H9 (cell line): ENCODE measurements at regions not wholly inside any gene's neighbourhood (a gene's known extent, or its start where the extent isn't known, plus 50 kb on each side); places are given as distances from the start of the nearest gene placed in this dataset.

Source experiments
- DNase-seq: peaks from one replicate; pipeline ENCODE4 v3.0.0-alpha.2; 2017
- H2AFZ ChIP-seq: one replicate; pipeline ENCODE4 v1.6.1; 2013; ENCODE audit warnings: mild to moderate bottlenecking, low read length, control low read depth, moderate library complexity
- H2AK5ac ChIP-seq: 2 replicates; pipeline ENCODE4 v1.6.1; 2013; ENCODE audit warnings: low read length, control low read depth, mixed read lengths; ENCODE audit not compliant: insufficient read length
- H2BK120ac ChIP-seq: one replicate; pipeline ENCODE4 v1.6.1; 2013; ENCODE audit warnings: low read depth, mild to moderate bottlenecking, low read length, control low read depth, inconsistent platforms; ENCODE audit not compliant: poor library complexity, severe bottlenecking
- H2BK12ac ChIP-seq: 2 replicates; pipeline ENCODE4 v1.6.1; 2013; ENCODE audit warnings: low read length, control low read depth, mixed read lengths, low read depth; ENCODE audit not compliant: insufficient read length
- H2BK15ac ChIP-seq: 2 replicates; pipeline ENCODE4 v1.6.1; 2013; ENCODE audit warnings: low read depth, low read length, control low read depth
- H2BK20ac ChIP-seq: one replicate; pipeline ENCODE4 v1.6.1; 2013; ENCODE audit warnings: low read depth, mild to moderate bottlenecking, low read length, control low read depth, inconsistent platforms; ENCODE audit not compliant: poor library complexity, severe bottlenecking
- H2BK5ac ChIP-seq: 2 replicates; pipeline ENCODE4 v1.6.1; 2013; ENCODE audit warnings: low read length, control low read depth, mixed read lengths; ENCODE audit not compliant: insufficient read length
- H3K14ac ChIP-seq: 2 replicates; pipeline ENCODE4 v1.6.1; 2013; ENCODE audit warnings: low read length, control low read depth; ENCODE audit not compliant: insufficient read depth
- H3K18ac ChIP-seq: 2 replicates; pipeline ENCODE4 v1.6.1; 2013; ENCODE audit warnings: low read depth, mild to moderate bottlenecking, mixed read lengths, low read length, control low read depth; ENCODE audit not compliant: insufficient read length
- H3K23ac ChIP-seq: 2 replicates; pipeline ENCODE4 v1.6.1; 2013; ENCODE audit warnings: low read length, control low read depth, mixed read lengths, low read depth; ENCODE audit not compliant: insufficient read length
- H3K23me2 ChIP-seq: 2 replicates; pipeline ENCODE4 v1.6.1; 2013; ENCODE audit warnings: low read depth, mild to moderate bottlenecking, mixed read lengths, low read length, control low read depth; ENCODE audit not compliant: insufficient read length, poor library complexity, severe bottlenecking
- H3K27ac ChIP-seq: 2 replicates; pipeline ENCODE4 v1.5.1; 2013; ENCODE audit warnings: low read length, control low read depth, mixed read lengths, low read depth; ENCODE audit not compliant: insufficient read length
- H3K27me3 ChIP-seq: 2 replicates; pipeline ENCODE4 v1.6.1; 2013; ENCODE audit warnings: low read length, control low read depth, inconsistent platforms; ENCODE audit not compliant: insufficient read depth
- H3K4ac ChIP-seq: 2 replicates; pipeline ENCODE4 v1.6.1; 2013; ENCODE audit warnings: low read depth, mild to moderate bottlenecking, control low read depth, inconsistent platforms, low read length, moderate library complexity
- H3K4me1 ChIP-seq: 2 replicates; pipeline ENCODE4 v1.6.1; 2013; ENCODE audit warnings: low read length, control low read depth, inconsistent platforms; ENCODE audit not compliant: insufficient read depth
- H3K4me2 ChIP-seq: 2 replicates; pipeline ENCODE4 v1.6.1; 2013; ENCODE audit warnings: low read length, control low read depth, mixed read lengths; ENCODE audit not compliant: insufficient read length, insufficient read depth
- H3K56ac ChIP-seq: 2 replicates; pipeline ENCODE4 v1.6.1; 2013; ENCODE audit warnings: low read depth, mild to moderate bottlenecking, mixed read lengths, low read length, control low read depth; ENCODE audit not compliant: insufficient read length
- H3K79me1 ChIP-seq: 2 replicates; pipeline ENCODE4 v1.6.1; 2013; ENCODE audit warnings: low read depth, mild to moderate bottlenecking, moderate library complexity, low read length, control low read depth, inconsistent platforms; ENCODE audit not compliant: insufficient read depth, poor library complexity, severe bottlenecking
- H3K79me2 ChIP-seq: 2 replicates; pipeline ENCODE4 v1.6.1; 2013; ENCODE audit warnings: low read length, control low read depth, inconsistent platforms; ENCODE audit not compliant: insufficient read depth
- H3K9ac ChIP-seq: 2 replicates; pipeline ENCODE4 v1.6.1; 2013; ENCODE audit warnings: low read length, control low read depth, mixed read lengths; ENCODE audit not compliant: insufficient read length; ENCODE audit errors: extremely low read depth
- H3K9me3 ChIP-seq: one replicate; pipeline ENCODE4 v1.6.1; 2013; ENCODE audit warnings: low read depth, low read length, inconsistent platforms; ENCODE audit not compliant: control insufficient read depth
- H3T11ph ChIP-seq: one replicate; pipeline ENCODE4 v1.6.1; 2013; ENCODE audit warnings: mild to moderate bottlenecking, low read length, control low read depth, inconsistent platforms
- H4K20me1 ChIP-seq: one replicate; pipeline ENCODE4 v1.6.1; 2013; ENCODE audit not compliant: control insufficient read depth, insufficient read length, insufficient read depth
- H4K5ac ChIP-seq: 2 replicates; pipeline ENCODE4 v1.6.1; 2013; ENCODE audit warnings: low read depth, mild to moderate bottlenecking, mixed read lengths, low read length, control low read depth; ENCODE audit not compliant: insufficient read length
- H4K8ac ChIP-seq: replicated peaks from 2 replicates; pipeline ENCODE4 v1.6.1; 2013; ENCODE audit warnings: low read length, control low read depth, mixed read lengths, low read depth; ENCODE audit not compliant: insufficient read length
- H4K91ac ChIP-seq: 2 replicates; pipeline ENCODE4 v1.6.1; 2013; ENCODE audit warnings: low read depth, mild to moderate bottlenecking, moderate library complexity, mixed read lengths, low read length, control low read depth; ENCODE audit not compliant: insufficient read length
- H3K27ac Mint-ChIP-seq, 3 experiments: 2 replicates in 2 of 3; 3 replicates in 1 of 3; pipeline ENCODE4 v1.8.0; 2020 to 2021; ENCODE audit warnings: mixed read lengths in 3 of 3, mild to moderate bottlenecking in 1 of 3, moderate library complexity in 1 of 3
- H3K27me3 Mint-ChIP-seq: 2 replicates; pipeline ENCODE4 v1.8.0; 2021; ENCODE audit warnings: low read depth, mild to moderate bottlenecking, moderate library complexity, mixed read lengths
- H3K36me3 Mint-ChIP-seq, 3 experiments: 2 replicates in 2 of 3; 3 replicates in 1 of 3; pipeline ENCODE4 v1.8.0; 2020 to 2021; ENCODE audit warnings: low read depth in 3 of 3, mixed read lengths in 3 of 3; ENCODE audit not compliant: insufficient read depth in 1 of 3
- H3K4me1 Mint-ChIP-seq, 2 experiments: 2 replicates each; pipeline ENCODE4 v1.8.0; 2020; ENCODE audit warnings: mixed read lengths in 2 of 2
- H3K4me3 Mint-ChIP-seq, 2 experiments: 2 replicates in 1 of 2; 3 replicates in 1 of 2; pipeline ENCODE4 v1.8.0; 2020 to 2021; ENCODE audit warnings: mild to moderate bottlenecking in 2 of 2, mixed read lengths in 2 of 2, moderate library complexity in 1 of 2
- H3K9me3 Mint-ChIP-seq, 2 experiments: 2 replicates in 1 of 2; 3 replicates in 1 of 2; pipeline ENCODE4 v1.8.0; 2020; ENCODE audit warnings: mild to moderate bottlenecking in 2 of 2, mixed read lengths in 2 of 2, moderate library complexity in 1 of 2
- CTCF ChIP-seq: fragments of 200-600 bp; sonication (generic); conservative IDR thresholded peaks from 3 replicates; pipeline ENCODE4 v1.8.0; 2021; ENCODE audit warnings: antibody characterized with exemption, mild to moderate bottlenecking
- WGBS: extraction: QIAGEN DNeasy Blood & Tissue Kit; methylation state at CpG from one replicate; pipeline ENCODE4 v1.1.7; 2013; ENCODE audit warnings: missing lambda C conversion rate, low lambda C conversion rate, mixed read lengths; ENCODE audit not compliant: insufficient read length; ENCODE audit errors: extremely low coverage; 5-methylcytosine and 5-hydroxymethylcytosine counted together

- DNase-seq, result no peak
- no peak overlapping the region for H3K4me3 Mint-ChIP-seq
- no peak overlapping the region for H4K91ac ChIP-seq
- no peak overlapping the region for H3T11ph ChIP-seq
- no peak overlapping the region for H3K18ac ChIP-seq
- TF ChIP-seq CTCF, result no peak
- H4K5ac ChIP-seq, result no peak overlapping the region
- no peak overlapping the region for H3K9ac ChIP-seq
- no peak overlapping the region for H2BK120ac ChIP-seq
- H3K4me1 ChIP-seq, result no peaks in the 10 kb centered on the region
- no peaks in the 10 kb centered on the region for H3K79me2 ChIP-seq
- H3K4ac ChIP-seq, result no peak overlapping the region
- H3K56ac ChIP-seq, result no peak overlapping the region
- no CpG with 5 or more reads among the region's 4 CpGs for WGBS
- no peak overlapping the region for H2AK5ac ChIP-seq
- H4K8ac ChIP-seq, result no peak overlapping the region
- H2BK5ac ChIP-seq, result no peak overlapping the region
- H4K20me1 ChIP-seq, result no peaks in the 10 kb centered on the region
- H3K4me2 ChIP-seq, result no peak overlapping the region
- H3K27ac ChIP-seq, result no peak overlapping the region
- H3K14ac ChIP-seq, result no peak overlapping the region
- H3K9me3 ChIP-seq, result no peaks in the 10 kb centered on the region
- no peaks in the 10 kb centered on the region for H3K79me1 ChIP-seq
- H2BK12ac ChIP-seq, result no peak overlapping the region
- H3K4me1 Mint-ChIP-seq, result peaks cover 14 to 15% of the 10 kb centered on the region in 2 experiments
- no peak overlapping the region for H2AFZ ChIP-seq
- no peak overlapping the region for H2BK15ac ChIP-seq
- H3K27me3 Mint-ChIP-seq, result peaks cover 85% of the 10 kb centered on the region
- H3K23me2 ChIP-seq, result no peaks in the 10 kb centered on the region
- H3K36me3 Mint-ChIP-seq, result peaks cover 0 to 9% (median 4%) of the 10 kb centered on the region in 3 experiments; a peak in 3 of 7 replicates
- H3K9me3 Mint-ChIP-seq, result peaks cover 13 to 16% of the 10 kb centered on the region in 2 experiments
- no peaks in the 10 kb centered on the region for H3K27me3 ChIP-seq
- no peak overlapping the region for H3K27ac Mint-ChIP-seq
- H2BK20ac ChIP-seq, result no peak overlapping the region
- no peak overlapping the region for H3K23ac ChIP-seq
Measured at GRCh38 chr16:54429029-54429428, 142.4 kb upstream of the IRX3 start.
